HG03520 (cell line): ENCODE measurements at regions not wholly inside any gene's neighbourhood (a gene's known extent, or its start where the extent isn't known, plus 50 kb on each side); places are given as distances from the start of the nearest gene placed in this dataset.
"Not testable (repeated sequence)": the region's sequence is repeated elsewhere in the genome, so short reads cannot be mapped to it uniquely, and the experiment has no call there.

Experiments
- ATAC-seq: cut with Tn5 transposase; IDR thresholded peaks from one replicate; pipeline ENCODE4 v1.9.1; 2021; ENCODE audit warnings: mild to moderate bottlenecking, moderate library complexity; ENCODE audit not compliant: unreplicated experiment

- ATAC-seq: no peak
Observed at GRCh38 chr13:44785401-44785800, 203.9 kb downstream of the NUFIP1 start.

- no peak for ATAC-seq
Observed at GRCh38 chr13:44784708-44785080, 204.6 kb downstream of the NUFIP1 start.

- no peak for ATAC-seq
Observed at GRCh38 chr13:44783994-44784707, 205.1 kb downstream of the NUFIP1 start.

GRCh38 chr13:44780591-44781280 is 204.6 kb upstream of the TSC22D1 start:
- no peak for ATAC-seq

- no peak for ATAC-seq
Observed at GRCh38 chr13:44778761-44779484, 202.8 kb upstream of the TSC22D1 start.

GRCh38 chr13:44775290-44775689 is 199.2 kb upstream of the TSC22D1 start:
- ATAC-seq: not testable (repeated sequence)

GRCh38 chr13:44770951-44771350 is 194.8 kb upstream of the TSC22D1 start:
- no peak for ATAC-seq

GRCh38 chr13:44769686-44770085 is 193.6 kb upstream of the TSC22D1 start:
- no peak for ATAC-seq

GRCh38 chr13:44768775-44769581 is 192.8 kb upstream of the TSC22D1 start:
- no peak for ATAC-seq

- no peak for ATAC-seq
Observed at GRCh38 chr13:44768239-44768638, 192.1 kb upstream of the TSC22D1 start.

- no peak for ATAC-seq
Observed at GRCh38 chr13:44765001-44765471, 188.9 kb upstream of the TSC22D1 start.

GRCh38 chr13:44764302-44764692 is 188.2 kb upstream of the TSC22D1 start:
- no peak for ATAC-seq

- ATAC-seq: no peak
Observed at GRCh38 chr13:44763615-44764301, 187.6 kb upstream of the TSC22D1 start.

- no peak for ATAC-seq
Observed at GRCh38 chr13:44762911-44763310, 186.8 kb upstream of the TSC22D1 start.

- ATAC-seq: no peak
Observed at GRCh38 chr13:44760434-44760833, 184.3 kb upstream of the TSC22D1 start.

GRCh38 chr13:44759384-44760360 is 183.5 kb upstream of the TSC22D1 start:
- ATAC-seq: no peak

GRCh38 chr13:44758630-44759383 is 182.7 kb upstream of the TSC22D1 start:
- no peak for ATAC-seq

- ATAC-seq: no peak
Observed at GRCh38 chr13:44757671-44758070, 181.5 kb upstream of the TSC22D1 start.
